Fibroblast of lung (primary cell): ENCODE measurements at regions not wholly inside any gene's neighbourhood (a gene's known extent, or its start where the extent isn't known, plus 50 kb on each side); places are given as distances from the start of the nearest gene placed in this dataset.

ENCODE experiments used
- DNase-seq, 2 donors: peaks; one replicate each; pipeline versions ENCODE4 v3.0.0 to v3.0.0-alpha.2; 2010; ENCODE audit warnings: low read depth in 2 of 2
- H2AFZ ChIP-seq: 2 replicates; pipeline ENCODE4 v1.5.1; 2012; ENCODE audit warnings: low read length, control low read depth, inconsistent platforms
- H3K27ac ChIP-seq: 2 replicates; pipeline ENCODE4 v1.5.1; 2011; ENCODE audit warnings: low read length, control low read depth; ENCODE audit not compliant: insufficient read depth
- H3K27me3 ChIP-seq: 2 replicates; pipeline ENCODE4 v1.5.1; 2011; ENCODE audit warnings: mild to moderate bottlenecking, low read length; ENCODE audit not compliant: control insufficient read depth, insufficient read depth
- H3K36me3 ChIP-seq: 2 replicates; pipeline ENCODE4 v1.5.1; 2011; ENCODE audit warnings: low read length; ENCODE audit not compliant: control insufficient read depth, insufficient read depth
- H3K4me1 ChIP-seq: 2 replicates; pipeline ENCODE4 v1.5.1; 2011; ENCODE audit warnings: low read length; ENCODE audit not compliant: control insufficient read depth, insufficient read depth; ENCODE audit errors: extremely low read depth
- H3K4me2 ChIP-seq: 2 replicates; pipeline ENCODE4 v1.5.1; 2011; ENCODE audit warnings: low read length, control low read depth; ENCODE audit not compliant: insufficient read depth; ENCODE audit errors: extremely low read depth
- H3K4me3 ChIP-seq, 4 experiments: fragments of 200-600 bp in 1 of 4; sonication (generic) in 1 of 4; replicated peaks in 1 of 4; 2 replicates each; pipeline ENCODE4 v1.5.1; 2011 to 2016; ENCODE audit warnings: low read length in 4 of 4, low read depth in 3 of 4, mild to moderate bottlenecking in 3 of 4, control low read depth in 2 of 4, inconsistent platforms in 1 of 4, mixed read lengths in 1 of 4; ENCODE audit not compliant: insufficient read depth in 1 of 4; ENCODE audit errors: control extremely low read depth in 1 of 4
- H3K79me2 ChIP-seq: 2 replicates; pipeline ENCODE4 v1.5.1; 2012; ENCODE audit warnings: mild to moderate bottlenecking, low read length, inconsistent platforms; ENCODE audit not compliant: control insufficient read depth, insufficient read depth
- H3K9ac ChIP-seq: 2 replicates; pipeline ENCODE4 v1.5.1; 2011; ENCODE audit warnings: mild to moderate bottlenecking, low read length, control low read depth; ENCODE audit not compliant: insufficient read depth
- H3K9me3 ChIP-seq: 2 replicates; pipeline ENCODE4 v1.5.1; 2012; ENCODE audit warnings: low read depth, low read length; ENCODE audit not compliant: control insufficient read depth, insufficient read depth
- H4K20me1 ChIP-seq: 2 replicates; pipeline ENCODE4 v1.5.1; 2011; ENCODE audit warnings: low read length; ENCODE audit not compliant: control insufficient read depth, insufficient read depth; ENCODE audit errors: extremely low read depth
- EZH2 ChIP-seq: IDR thresholded peaks from 2 replicates; pipeline ENCODE4 v1.5.1; 2012; ENCODE audit warnings: low read length, control low read depth, mild to moderate bottlenecking; ENCODE audit errors: missing control alignments
- TF ChIP-seq, protein P1 (sequence below), 2 donors: IDR thresholded peaks in 1 of 2; conservative IDR thresholded peaks in 1 of 2; 1 replicate in 1 of 2; 2 replicates in 1 of 2; pipeline ENCODE4 v1.5.1; 2011 to 2012; ENCODE audit warnings: low read length in 2 of 2, control low read depth in 1 of 2, inconsistent platforms in 1 of 2, low read depth in 1 of 2, mild to moderate bottlenecking in 1 of 2

DNA sequence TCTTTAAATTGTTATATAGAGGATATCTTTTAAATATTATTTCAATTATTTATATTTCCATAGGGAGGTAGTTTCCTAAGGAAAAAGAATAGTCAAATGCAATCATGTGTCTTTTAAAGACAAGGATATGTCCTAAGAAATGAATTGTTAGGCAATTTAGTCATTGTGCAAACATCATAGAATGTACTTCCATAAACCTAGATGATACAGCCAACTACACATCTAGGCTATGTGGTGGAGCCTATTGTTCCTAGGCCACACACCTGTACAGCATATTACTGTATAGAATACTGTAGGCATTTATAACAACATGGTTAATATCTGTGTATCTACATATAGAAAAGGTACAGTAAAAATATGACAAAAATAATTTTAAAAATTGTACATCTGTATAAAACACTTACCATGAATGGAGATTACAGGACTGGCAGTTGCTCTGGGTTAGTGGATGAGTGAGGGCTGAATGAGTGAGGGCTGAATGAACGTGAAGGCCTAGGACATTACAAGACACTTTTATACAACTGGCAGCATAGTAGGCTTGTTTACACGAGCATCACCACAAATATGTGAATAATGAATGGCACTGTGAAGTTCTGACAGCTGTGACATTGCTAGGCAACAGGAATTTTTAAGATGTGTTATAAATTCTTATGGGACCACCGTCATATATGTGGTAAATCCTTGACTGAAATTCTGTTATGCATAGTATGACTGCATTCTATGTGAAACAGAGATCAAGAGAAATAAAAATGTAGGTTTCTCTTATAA, 1879.0 kb upstream of the RAG2 start:
- no peak for TF ChIP-seq EZH2
- TF ChIP-seq, protein P1, sequence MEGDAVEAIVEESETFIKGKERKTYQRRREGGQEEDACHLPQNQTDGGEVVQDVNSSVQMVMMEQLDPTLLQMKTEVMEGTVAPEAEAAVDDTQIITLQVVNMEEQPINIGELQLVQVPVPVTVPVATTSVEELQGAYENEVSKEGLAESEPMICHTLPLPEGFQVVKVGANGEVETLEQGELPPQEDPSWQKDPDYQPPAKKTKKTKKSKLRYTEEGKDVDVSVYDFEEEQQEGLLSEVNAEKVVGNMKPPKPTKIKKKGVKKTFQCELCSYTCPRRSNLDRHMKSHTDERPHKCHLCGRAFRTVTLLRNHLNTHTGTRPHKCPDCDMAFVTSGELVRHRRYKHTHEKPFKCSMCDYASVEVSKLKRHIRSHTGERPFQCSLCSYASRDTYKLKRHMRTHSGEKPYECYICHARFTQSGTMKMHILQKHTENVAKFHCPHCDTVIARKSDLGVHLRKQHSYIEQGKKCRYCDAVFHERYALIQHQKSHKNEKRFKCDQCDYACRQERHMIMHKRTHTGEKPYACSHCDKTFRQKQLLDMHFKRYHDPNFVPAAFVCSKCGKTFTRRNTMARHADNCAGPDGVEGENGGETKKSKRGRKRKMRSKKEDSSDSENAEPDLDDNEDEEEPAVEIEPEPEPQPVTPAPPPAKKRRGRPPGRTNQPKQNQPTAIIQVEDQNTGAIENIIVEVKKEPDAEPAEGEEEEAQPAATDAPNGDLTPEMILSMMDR (conservative IDR thresholded peaks at IDR 0.05 in 1 of 2, IDR thresholded peaks at IDR 0.05 in 1 of 2; ENCODE audit: low read depth in 1 of 2, low read length in 2 of 2), result no peak
- H3K4me3 ChIP-seq, result no peak overlapping the region
- H3K4me1 ChIP-seq, result no peaks in the 10 kb centered on the region
- no peak overlapping the region for H3K9ac ChIP-seq
- no peak overlapping the region for H2AFZ ChIP-seq
- no peaks in the 10 kb centered on the region for H3K36me3 ChIP-seq
- H3K9me3 ChIP-seq, result no peaks in the 10 kb centered on the region
- DNase-seq, result peak in 1 of 2 donors; percentile 37
- no peak overlapping the region for H3K27ac ChIP-seq
- H4K20me1 ChIP-seq, result no peaks in the 10 kb centered on the region
- no peak overlapping the region for H3K4me2 ChIP-seq
- H3K27me3 ChIP-seq, result no peaks in the 10 kb centered on the region
- no peaks in the 10 kb centered on the region for H3K79me2 ChIP-seq

DNA sequence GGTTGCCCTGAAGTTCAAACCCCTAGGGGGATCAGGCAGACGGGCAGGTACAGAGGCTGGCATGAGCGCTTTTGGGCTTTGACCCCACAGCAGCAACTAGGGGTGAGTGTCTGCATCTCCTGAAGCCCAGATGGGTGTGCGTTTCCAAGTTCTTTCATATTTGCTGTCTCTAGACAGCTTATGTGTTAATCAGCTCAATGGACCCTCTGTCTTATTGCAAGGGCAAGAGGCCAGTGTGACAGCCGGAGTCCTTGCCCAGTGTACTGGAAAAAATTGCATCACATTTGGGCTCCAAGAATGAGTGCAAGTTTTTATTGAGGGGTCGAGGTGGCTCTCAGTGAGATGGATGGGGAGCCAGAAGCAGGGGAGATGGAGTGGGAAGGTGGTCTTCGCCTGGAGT, 1863.7 kb upstream of the RAG2 start:
- Histone ChIP-seq H3K9ac (no peak overlapping the region), H3K4me3 (no peak overlapping the region), H2AFZ (no peak overlapping the region), H3K27ac (no peak overlapping the region), H3K79me2 (no peaks in the 10 kb centered on the region), H4K20me1 (no peaks in the 10 kb centered on the region), H3K9me3 (no peaks in the 10 kb centered on the region), H3K4me2 (no peak overlapping the region), H3K4me1 (no peaks in the 10 kb centered on the region), H3K36me3 (no peaks in the 10 kb centered on the region), H3K27me3 (no peaks in the 10 kb centered on the region)
- TF ChIP-seq, protein P1 (conservative IDR thresholded peaks at IDR 0.05 in 1 of 2, IDR thresholded peaks at IDR 0.05 in 1 of 2; ENCODE audit: low read depth in 1 of 2, low read length in 2 of 2), result no peak
- no peak for TF ChIP-seq EZH2
- no peak for DNase-seq

DNA sequence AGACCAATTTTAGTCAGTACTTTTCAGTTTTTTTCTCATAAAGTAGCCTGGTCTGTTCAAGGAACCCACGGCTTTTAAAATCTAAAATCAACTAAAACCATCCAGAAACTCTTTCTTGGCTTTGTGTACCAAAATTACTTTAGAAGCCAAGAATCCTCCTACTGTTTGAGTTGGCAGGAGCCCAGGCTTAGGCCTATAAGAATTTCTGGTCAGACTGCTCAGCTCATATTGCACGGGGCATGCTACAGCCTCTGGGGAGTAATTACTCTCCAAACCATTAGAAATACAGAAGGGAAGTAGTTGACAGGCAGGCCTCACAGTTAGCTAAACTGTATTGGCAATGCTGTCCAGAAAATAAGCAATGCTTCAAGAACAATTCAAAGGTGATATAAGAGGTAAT, 1862.9 kb upstream of the RAG2 start:
- Histone ChIP-seq H3K9ac (no peak overlapping the region), H3K36me3 (no peaks in the 10 kb centered on the region), H2AFZ (no peak overlapping the region), H3K79me2 (no peaks in the 10 kb centered on the region), H3K27me3 (no peaks in the 10 kb centered on the region), H3K9me3 (no peaks in the 10 kb centered on the region), H4K20me1 (no peaks in the 10 kb centered on the region), H3K4me2 (no peak overlapping the region), H3K4me3 (no peak overlapping the region), H3K4me1 (no peaks in the 10 kb centered on the region), H3K27ac (no peak overlapping the region)
- peak; percentile 94 to 96 for DNase-seq
- TF ChIP-seq, protein P1 (conservative IDR thresholded peaks at IDR 0.05 in 1 of 2, IDR thresholded peaks at IDR 0.05 in 1 of 2; ENCODE audit: low read depth in 1 of 2, low read length in 2 of 2), result no peak
- no peak for TF ChIP-seq EZH2
